ENCODE measurements at regions not wholly inside any gene's neighbourhood (a gene's known extent, or its start where the extent isn't known, plus 50 kb on each side); places are given as distances from the start of the nearest gene placed in this dataset.

GRCh38 chr1:209153411-209153810, 430.1 kb upstream of the CAMK1G start:
- H3K4me3 ChIP-seq = no peak overlapping the region
- DNase-seq (ENCODE audit: extremely low spot score in 2 of 2) = no peak
- H3K9me3 ChIP-seq = no peaks in the 10 kb centered on the region
- H3K27ac ChIP-seq = no peak overlapping the region
- intact Hi-C loops (cut with DNase I) = no loop called here
- no peaks in the 10 kb centered on the region for H3K36me3 ChIP-seq
- no peaks in the 10 kb centered on the region for H3K27me3 ChIP-seq
- TF ChIP-seq CTCF (IDR thresholded peaks at IDR 0.05) (no peak), POLR2AphosphoS5 (IDR thresholded peaks at IDR 0.05; ENCODE audit: insufficient read depth in 1 of 2, low read depth in 1 of 2) (no peak), POLR2A (IDR thresholded peaks at IDR 0.05) (no peak)
- H3K4me1 ChIP-seq = no peaks in the 10 kb centered on the region

DNA sequence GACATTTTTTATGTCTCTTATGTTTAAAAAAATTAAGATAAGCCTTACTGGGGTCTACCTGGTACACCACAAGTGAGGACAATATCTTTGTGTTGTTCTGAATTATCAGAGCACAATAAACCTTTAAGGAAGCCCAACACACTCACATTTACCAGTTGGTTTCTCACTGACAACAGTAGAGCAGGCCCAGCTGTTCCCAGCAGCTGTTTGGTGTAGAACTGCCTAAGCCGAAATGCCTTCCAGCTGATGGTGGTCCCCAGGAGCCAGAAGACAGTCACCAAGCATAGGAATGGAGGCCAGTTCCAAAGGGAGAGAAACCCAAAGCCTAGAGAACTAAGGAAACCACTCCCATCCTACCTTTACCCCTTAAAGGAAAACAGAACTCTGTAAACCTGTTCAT, 428.6 kb upstream of the CAMK1G start:
- no peak for TF ChIP-seq POLR2A (IDR thresholded peaks at IDR 0.05)
- no peak for TF ChIP-seq CTCF (IDR thresholded peaks at IDR 0.05)
- TF ChIP-seq POLR2AphosphoS5 (IDR thresholded peaks at IDR 0.05; ENCODE audit: insufficient read depth in 1 of 2, low read depth in 1 of 2) = no peak
- H3K9me3 ChIP-seq = no peaks in the 10 kb centered on the region
- no peaks in the 10 kb centered on the region for H3K4me1 ChIP-seq
- no peak overlapping the region for H3K27ac ChIP-seq
- no peaks in the 10 kb centered on the region for H3K36me3 ChIP-seq
- DNase-seq (ENCODE audit: extremely low spot score in 2 of 2) = no peak
- H3K27me3 ChIP-seq = no peaks in the 10 kb centered on the region
- no peak overlapping the region for H3K4me3 ChIP-seq
- intact Hi-C loops (cut with DNase I) = no loop called here

- Histone ChIP-seq H3K9me3 (no peaks in the 10 kb centered on the region), H3K4me3 (no peak overlapping the region), H3K27ac (no peak overlapping the region), H3K27me3 (no peaks in the 10 kb centered on the region), H3K4me1 (no peaks in the 10 kb centered on the region), H3K36me3 (no peaks in the 10 kb centered on the region)
- TF ChIP-seq POLR2AphosphoS5 (IDR thresholded peaks at IDR 0.05; ENCODE audit: insufficient read depth in 1 of 2, low read depth in 1 of 2) (no peak), POLR2A (IDR thresholded peaks at IDR 0.05) (no peak), CTCF (IDR thresholded peaks at IDR 0.05) (no peak)
- intact Hi-C loops (cut with DNase I) = no loop called here
- no peak for DNase-seq (ENCODE audit: extremely low spot score in 2 of 2)
These were observed 428.0 kb upstream of the CAMK1G start for GRCh38 chr1:209155546-209155945.

DNA sequence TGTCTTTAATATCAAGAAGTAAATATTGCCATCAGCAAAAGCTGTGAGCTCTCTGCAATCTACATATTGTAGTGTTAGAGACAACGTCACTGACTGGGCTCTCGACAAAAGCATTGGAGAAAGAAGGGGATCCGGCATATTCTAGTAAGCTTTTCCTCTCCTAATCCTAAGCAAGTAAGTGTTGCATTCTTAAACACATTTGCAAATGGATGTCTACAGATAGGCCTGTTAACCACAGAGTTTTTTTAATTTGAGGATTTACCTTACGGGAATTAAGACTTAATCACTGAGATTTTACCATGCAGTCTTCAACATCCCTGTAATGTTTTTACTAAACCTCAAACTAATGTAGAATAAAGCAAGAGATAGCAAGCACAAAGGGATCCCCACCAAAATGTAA, 426.5 kb upstream of the CAMK1G start:
- no peaks in the 10 kb centered on the region for H3K27me3 ChIP-seq
- no peaks in the 10 kb centered on the region for H3K4me1 ChIP-seq
- no peaks in the 10 kb centered on the region for H3K36me3 ChIP-seq
- H3K9me3 ChIP-seq = no peaks in the 10 kb centered on the region
- H3K4me3 ChIP-seq = no peak overlapping the region
- no peak for DNase-seq (ENCODE audit: extremely low spot score in 2 of 2)
- TF ChIP-seq POLR2A (IDR thresholded peaks at IDR 0.05) (no peak), POLR2AphosphoS5 (IDR thresholded peaks at IDR 0.05; ENCODE audit: insufficient read depth in 1 of 2, low read depth in 1 of 2) (no peak), CTCF (IDR thresholded peaks at IDR 0.05) (no peak)
- intact Hi-C loops (cut with DNase I) = no loop called here
- no peak overlapping the region for H3K27ac ChIP-seq

DNA sequence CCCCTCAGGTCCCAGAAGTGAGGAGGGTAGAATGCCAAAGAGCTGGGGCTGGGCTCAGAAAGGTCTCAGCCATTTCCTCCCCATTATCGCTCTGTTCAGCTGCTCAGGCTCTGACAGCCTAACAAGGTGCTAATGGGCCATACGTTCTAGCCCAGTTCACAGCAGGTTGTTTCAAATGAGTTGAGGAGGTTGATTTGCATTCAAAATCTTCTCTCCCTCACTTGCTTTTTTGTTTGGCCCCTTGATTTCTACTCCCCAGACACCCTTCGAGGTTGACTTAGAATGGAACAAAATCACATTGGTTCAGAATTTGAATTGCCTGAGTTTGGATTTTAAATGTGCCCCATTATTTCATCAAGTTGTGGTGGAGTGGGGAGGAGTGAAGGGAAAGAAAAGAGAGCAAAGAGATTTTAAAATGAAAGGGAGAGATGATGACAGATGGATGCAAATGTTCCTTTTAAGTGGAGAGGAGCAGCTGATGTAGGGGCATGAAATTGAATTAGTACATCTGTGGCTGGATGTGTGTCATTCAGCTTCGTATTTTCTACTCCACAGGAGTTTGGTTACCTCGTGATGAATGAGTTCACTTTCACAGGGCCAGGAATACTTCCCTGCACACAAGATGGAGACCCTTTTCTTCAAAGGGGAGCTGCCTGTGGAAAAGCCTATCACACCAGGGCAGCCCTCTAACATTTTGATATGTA, 425.8 kb upstream of the CAMK1G start:
- no peak overlapping the region for H3K4me3 ChIP-seq
- no peak for DNase-seq (ENCODE audit: extremely low spot score in 2 of 2)
- H3K27ac ChIP-seq = no peak overlapping the region
- no peaks in the 10 kb centered on the region for H3K36me3 ChIP-seq
- no peaks in the 10 kb centered on the region for H3K9me3 ChIP-seq
- intact Hi-C loops (cut with DNase I) = no loop called here
- H3K4me1 ChIP-seq = no peaks in the 10 kb centered on the region
- TF ChIP-seq POLR2AphosphoS5 (IDR thresholded peaks at IDR 0.05; ENCODE audit: insufficient read depth in 1 of 2, low read depth in 1 of 2) (no peak), CTCF (IDR thresholded peaks at IDR 0.05) (no peak), POLR2A (IDR thresholded peaks at IDR 0.05) (no peak)
- H3K27me3 ChIP-seq = no peaks in the 10 kb centered on the region
